OCI-LY7 (cell line): ENCODE measurements at regions not wholly inside any gene's neighbourhood (a gene's known extent, or its start where the extent isn't known, plus 50 kb on each side); places are given as distances from the start of the nearest gene placed in this dataset.

ENCODE experiments used
- CTCF ChIP-seq: fragments of 200-600 bp; sonication (generic); conservative IDR thresholded peaks from 2 replicates; pipeline ENCODE4 v1.5.1; 2014; ENCODE audit warnings: mild to moderate bottlenecking, antibody characterized with exemption, low read length, moderate library complexity, mixed read lengths
- EZH2phosphoT487 ChIP-seq: fragments of 200-600 bp; sonication (generic); IDR thresholded peaks from 2 replicates; pipeline ENCODE4 v1.6.1; 2018; ENCODE audit warnings: low read depth, borderline replicate concordance, mild to moderate bottlenecking, mixed run types, antibody characterized with exemption, low read length, moderate library complexity, mixed read lengths

GRCh38 chr3:154843647-154844046 lies 236.5 kb upstream of the MME start:
- TF ChIP-seq CTCF = no peak
- no peak for TF ChIP-seq EZH2phosphoT487
